Astrocyte of the spinal cord (primary cell): ENCODE measurements at regions not wholly inside any gene's neighbourhood (a gene's known extent, or its start where the extent isn't known, plus 50 kb on each side); places are given as distances from the start of the nearest gene placed in this dataset.
"Not testable (repeated sequence)": the region's sequence is repeated elsewhere in the genome, so short reads cannot be mapped to it uniquely, and the experiment has no call there.

ENCODE experiments used
- DNase-seq: peaks from one replicate; pipeline ENCODE4 v3.0.0; 2011; ENCODE audit warnings: low read depth, low spot score
- H3K4me3 ChIP-seq: 2 replicates; pipeline ENCODE4 v1.5.1; 2011; ENCODE audit warnings: low read depth, mild to moderate bottlenecking, low read length, moderate library complexity
- CTCF ChIP-seq: IDR thresholded peaks from 2 replicates; pipeline ENCODE4 v1.5.1; 2012; ENCODE audit warnings: low read depth, mild to moderate bottlenecking, low read length, inconsistent platforms
- in situ Hi-C: cut with HindIII; loops from 2 replicates; pipeline ENCODE4 v1.10.0; 2017; ENCODE audit warnings: low sequenced_read_pairs

DNA sequence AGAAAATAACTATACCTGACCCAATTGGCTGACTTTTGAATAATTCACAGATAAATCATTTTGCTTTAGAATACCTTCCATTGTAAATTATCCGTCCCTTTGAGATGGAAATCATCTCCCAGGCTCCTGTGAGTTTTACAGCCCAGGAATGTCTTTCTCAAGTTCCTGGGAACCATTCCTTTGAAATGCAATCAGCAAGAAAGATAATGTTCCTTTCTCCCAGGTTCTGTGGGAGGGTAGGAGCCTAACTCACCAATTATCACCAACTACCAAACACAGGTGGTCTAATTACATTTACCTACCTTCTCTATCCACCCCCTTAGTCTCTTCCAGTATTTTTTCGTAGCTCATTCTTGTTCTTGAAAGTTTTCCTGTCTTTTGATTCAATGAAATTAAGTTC, 1016.0 kb downstream of the SOCS6 start:
- no peak for DNase-seq
- no peak for TF ChIP-seq CTCF
- in situ Hi-C loops = no loop called here
- no peak overlapping the region for H3K4me3 ChIP-seq

DNA sequence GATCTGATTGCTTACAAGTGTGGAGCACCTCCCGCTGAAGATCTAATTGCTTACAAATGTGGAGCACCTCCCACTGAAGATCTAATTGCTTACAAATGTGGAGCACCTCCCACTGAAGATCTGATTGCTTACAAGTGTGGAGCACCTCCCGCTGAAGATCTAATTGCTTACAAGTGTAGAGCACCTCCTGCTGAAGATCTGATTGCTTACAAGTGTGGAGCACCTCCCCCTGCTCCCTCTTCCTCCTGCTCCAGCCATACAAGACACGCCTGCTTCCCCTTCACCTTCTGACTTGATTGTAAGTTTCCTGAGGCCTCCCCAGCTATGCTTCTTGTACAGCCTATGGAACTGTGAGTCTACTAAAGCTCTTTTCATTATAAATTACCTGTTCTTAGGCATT, 1014.9 kb downstream of the SOCS6 start:
- in situ Hi-C loops, DNase-seq, H3K4me3 ChIP-seq: not testable (repeated sequence)

DNA sequence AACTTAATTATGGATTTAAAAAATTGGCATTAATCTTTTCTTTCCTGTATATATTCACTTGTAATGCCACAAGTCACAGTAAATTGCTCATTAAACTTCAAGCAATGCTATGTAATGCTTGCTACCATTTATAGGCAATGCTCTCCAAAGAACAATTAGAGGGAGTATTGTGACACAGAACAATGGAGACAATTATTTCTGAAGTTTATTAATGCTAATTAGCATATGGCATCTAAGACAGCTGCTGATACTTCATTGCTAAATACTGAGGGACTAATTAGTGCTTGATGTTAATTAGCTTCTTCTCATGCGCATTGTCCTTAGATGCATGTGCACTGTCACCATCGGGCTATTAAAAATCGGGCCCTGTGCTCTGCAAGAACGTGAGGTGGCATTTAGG, 1012.8 kb downstream of the SOCS6 start:
- no peak overlapping the region for H3K4me3 ChIP-seq
- in situ Hi-C loops = no loop called here
- no peak for TF ChIP-seq CTCF
- DNase-seq = no peak

GRCh38 chr18:71294201-71294600, 1005.4 kb downstream of the SOCS6 start:
- DNase-seq, in situ Hi-C loops, H3K4me3 ChIP-seq: not testable (repeated sequence)

DNA sequence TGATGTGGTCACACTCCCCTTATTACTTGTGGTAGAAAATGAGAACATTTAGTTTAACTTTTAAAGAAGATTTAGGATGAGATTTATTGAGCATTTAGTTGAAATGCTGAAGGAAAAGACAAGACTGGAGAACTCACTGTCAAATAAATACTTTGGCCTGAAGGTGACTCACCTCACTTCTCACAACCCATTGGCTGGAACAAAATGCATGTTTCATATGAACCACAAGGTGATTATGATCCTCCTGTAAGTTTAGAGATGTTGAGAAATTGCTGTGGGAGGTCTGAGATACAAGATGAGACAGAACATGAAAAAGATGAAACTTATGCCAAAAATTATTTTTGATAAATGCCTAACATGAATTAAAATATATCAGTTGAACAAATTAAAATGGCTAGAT, 1004.5 kb downstream of the SOCS6 start:
- no peak for TF ChIP-seq CTCF
- in situ Hi-C loops = no loop called here
- H3K4me3 ChIP-seq = no peak overlapping the region
- DNase-seq = peak; percentile 12

DNA sequence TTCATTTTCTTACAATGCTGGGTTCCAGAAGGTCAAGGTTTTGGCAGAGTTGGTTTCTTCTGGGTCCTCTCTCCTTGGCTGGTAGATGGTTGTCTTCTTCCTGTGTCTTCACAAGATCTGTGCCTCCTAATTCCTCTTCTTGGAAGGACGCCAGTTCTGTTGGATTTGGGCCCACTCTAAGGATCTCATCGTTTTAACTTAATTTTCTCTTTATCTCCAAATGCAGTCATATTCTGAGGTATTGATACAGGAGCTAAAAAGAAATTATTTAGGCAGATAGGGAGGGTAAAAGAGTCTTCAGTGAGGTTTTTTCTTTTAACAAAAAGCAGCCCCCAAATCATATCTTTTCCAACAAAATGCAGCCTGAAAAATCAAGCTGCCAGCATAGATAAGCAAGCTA, 998.4 kb downstream of the SOCS6 start:
- no peak for TF ChIP-seq CTCF
- DNase-seq = no peak
- in situ Hi-C loops = no loop called here
- no peak overlapping the region for H3K4me3 ChIP-seq

- no peak for DNase-seq
- H3K4me3 ChIP-seq = no peak overlapping the region
- in situ Hi-C loops = no loop called here
- TF ChIP-seq CTCF = no peak
Observed at GRCh38 chr18:71252351-71252865, 963.6 kb downstream of the SOCS6 start.

DNA sequence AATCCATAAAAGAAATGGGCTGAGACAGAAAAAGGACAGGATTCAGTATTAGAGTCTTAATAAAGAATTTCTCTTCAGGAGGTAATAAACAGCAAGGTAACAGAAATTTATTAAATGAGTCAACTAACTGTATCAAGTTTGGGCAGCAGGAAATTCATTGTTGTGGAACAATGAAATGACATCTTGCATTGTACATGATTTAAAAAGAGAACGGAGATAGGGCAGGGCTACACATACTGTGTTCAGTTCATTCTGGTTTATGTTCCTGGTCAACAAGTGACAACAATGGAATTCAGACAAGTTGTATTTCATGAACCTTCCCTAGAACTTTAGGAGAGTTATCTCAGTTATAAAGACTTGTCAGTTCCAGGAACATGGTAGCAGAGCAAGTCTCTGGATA, 961.3 kb downstream of the SOCS6 start:
- no peak for TF ChIP-seq CTCF
- H3K4me3 ChIP-seq = no peak overlapping the region
- in situ Hi-C loops = no loop called here
- DNase-seq = no peak
